H1 (cell line): ENCODE measurements at regions not wholly inside any gene's neighbourhood (a gene's known extent, or its start where the extent isn't known, plus 50 kb on each side); places are given as distances from the start of the nearest gene placed in this dataset.
"Not testable (repeated sequence)": the region's sequence is repeated elsewhere in the genome, so short reads cannot be mapped to it uniquely, and the experiment has no call there.

Experiments
- CTCF ChIA-PET: fragments of 300-600 bp; sonication (Branson Sonifier 250); formaldehyde crosslinking; loops from one replicate; lab custom pipeline; 2021; ENCODE audit not compliant: partially characterized antibody; lab: Charles Lee
- POLR2A ChIA-PET: fragments of 300-600 bp; sonication (Branson Sonifier 250); formaldehyde crosslinking; loops from one replicate; lab custom pipeline; 2021; ENCODE audit warnings: inconsistent platforms; ENCODE audit not compliant: partially characterized antibody; lab: Charles Lee
- DNase-seq, 2 experiments: peaks; one replicate each; pipeline versions ENCODE4 v3.0.0 to v3.0.0-alpha.2; 2010 to 2022; ENCODE audit warnings: low spot score in 2 of 2, low read depth in 1 of 2, mixed read lengths in 1 of 2
- FAIRE-seq: peaks from 2 replicates; lab custom pipeline; 2011; peaks lifted over from hg19 to GRCh38; lab: Jason Lieb, UNC
- H2AFZ ChIP-seq: 2 replicates; pipeline ENCODE4 v1.8.1; 2012; ENCODE audit warnings: low read length, inconsistent platforms
- H2AK5ac ChIP-seq: 2 replicates; pipeline ENCODE4 v1.6.1; 2013; ENCODE audit warnings: low read depth, low read length
- H2BK120ac ChIP-seq: replicated peaks from 2 replicates; pipeline ENCODE3; 2013; ENCODE audit warnings: low read depth, low read length, inconsistent platforms
- H2BK12ac ChIP-seq: 2 replicates; pipeline ENCODE4 v1.6.1; 2013; ENCODE audit warnings: low read depth, low read length
- H2BK15ac ChIP-seq: 2 replicates; pipeline ENCODE4 v1.6.1; 2013; ENCODE audit warnings: low read length
- H2BK20ac ChIP-seq: 2 replicates; pipeline ENCODE4 v1.6.1; 2013; ENCODE audit warnings: low read length
- H2BK5ac ChIP-seq: 2 replicates; pipeline ENCODE4 v1.6.1; 2013; ENCODE audit warnings: low read depth, low read length
- H3K14ac ChIP-seq: 2 replicates; pipeline ENCODE4 v1.6.1; 2013; ENCODE audit warnings: inconsistent platforms; ENCODE audit not compliant: insufficient read length
- H3K18ac ChIP-seq: 2 replicates; pipeline ENCODE4 v1.6.1; 2013; ENCODE audit warnings: low read length; ENCODE audit errors: extremely low read depth
- H3K23ac ChIP-seq: 2 replicates; pipeline ENCODE4 v1.6.1; 2013; ENCODE audit warnings: inconsistent platforms; ENCODE audit not compliant: insufficient read length
- H3K23me2 ChIP-seq: 2 replicates; pipeline ENCODE4 v1.6.1; 2013; ENCODE audit warnings: low read depth, low read length
- H3K27ac ChIP-seq: 2 replicates; pipeline ENCODE4 v1.6.1; 2011; ENCODE audit warnings: low read depth, low read length, inconsistent platforms
- H3K27me3 ChIP-seq, 4 experiments: replicated peaks in 1 of 4; 1 replicate in 1 of 4; 2 replicates in 3 of 4; pipeline versions ENCODE4 v1.6.1 to v1.8.1; 2011 to 2013; ENCODE audit warnings: low read length in 3 of 4, mild to moderate bottlenecking in 3 of 4, inconsistent platforms in 2 of 4, mixed read lengths in 2 of 4, moderate library complexity in 1 of 4; ENCODE audit not compliant: control insufficient read depth in 3 of 4, insufficient read depth in 3 of 4; ENCODE audit errors: extremely low read depth in 1 of 4
- H3K36me3 ChIP-seq, 4 experiments: 2 replicates each; pipeline versions ENCODE4 v1.6.1 to v1.8.1; 2011 to 2013; ENCODE audit warnings: mild to moderate bottlenecking in 4 of 4, low read length in 3 of 4, moderate library complexity in 2 of 4, control low read depth in 1 of 4, inconsistent platforms in 1 of 4; ENCODE audit not compliant: insufficient read depth in 4 of 4, control insufficient read depth in 2 of 4
- H3K4ac ChIP-seq: replicated peaks from 2 replicates; pipeline ENCODE3; 2013; ENCODE audit warnings: low read length, low read depth, mixed read lengths, inconsistent platforms; ENCODE audit not compliant: insufficient read length
- H3K4me1 ChIP-seq, 4 experiments: replicated peaks in 1 of 4; 1 replicate in 1 of 4; 2 replicates in 3 of 4; pipeline versions ENCODE4 v1.6.1 to v1.8.1; 2011 to 2013; ENCODE audit warnings: low read length in 3 of 4, inconsistent platforms in 2 of 4, mixed read lengths in 1 of 4; ENCODE audit not compliant: insufficient read depth in 4 of 4, control insufficient read depth in 3 of 4
- H3K4me2 ChIP-seq, 2 experiments: 2 replicates each; pipeline versions ENCODE4 v1.6.1 to v1.8.1; 2011 to 2013; ENCODE audit warnings: low read depth in 2 of 2, low read length in 2 of 2, control low read depth in 1 of 2, inconsistent platforms in 1 of 2, mild to moderate bottlenecking in 1 of 2; ENCODE audit not compliant: insufficient read depth in 1 of 2
- H3K4me3 ChIP-seq, 4 experiments: fragments of 200-600, 300-600 bp in 1 of 4; sonication (generic), shearing (Covaris generic), sonication (Bioruptor Twin) in 1 of 4; 2 replicates each; pipeline versions ENCODE4 v1.5.1 to v1.8.1; 2011 to 2016; ENCODE audit warnings: low read length in 4 of 4, low read depth in 3 of 4, control low read depth in 2 of 4, inconsistent platforms in 2 of 4, mild to moderate bottlenecking in 2 of 4, mixed read lengths in 1 of 4, moderate library complexity in 1 of 4; ENCODE audit not compliant: insufficient read depth in 2 of 4; ENCODE audit errors: extremely low read depth in 1 of 4
- H3K56ac ChIP-seq: replicated peaks from 2 replicates; pipeline ENCODE3; 2013; ENCODE audit warnings: low read depth, mild to moderate bottlenecking, mixed read lengths, low read length, inconsistent platforms; ENCODE audit not compliant: insufficient read length
- H3K79me1 ChIP-seq: 2 replicates; pipeline ENCODE4 v1.6.1; 2013; ENCODE audit warnings: low read depth, low read length, control low read depth
- H3K79me2 ChIP-seq, 2 experiments: 2 replicates each; pipeline versions ENCODE4 v1.6.1 to v1.8.1; 2012 to 2013; ENCODE audit warnings: low read length in 2 of 2, mild to moderate bottlenecking in 2 of 2, inconsistent platforms in 1 of 2; ENCODE audit not compliant: insufficient read depth in 2 of 2, control insufficient read depth in 1 of 2
- H3K9ac ChIP-seq, 4 experiments: replicated peaks in 1 of 4; 1 replicate in 1 of 4; 2 replicates in 3 of 4; pipeline versions ENCODE4 v1.6.1 to v1.8.1; 2011 to 2013; ENCODE audit warnings: low read depth in 3 of 4, low read length in 3 of 4, control low read depth in 2 of 4, mild to moderate bottlenecking in 2 of 4, moderate library complexity in 2 of 4, inconsistent platforms in 1 of 4; ENCODE audit errors: extremely low read depth in 1 of 4
- H3K9me3 ChIP-seq, 2 experiments: 2 replicates each; pipeline versions ENCODE4 v1.6.1 to v1.8.1; 2012 to 2013; ENCODE audit warnings: mild to moderate bottlenecking in 2 of 2, moderate library complexity in 2 of 2, control low read depth in 1 of 2, inconsistent platforms in 1 of 2, low read depth in 1 of 2, low read length in 1 of 2, mixed read lengths in 1 of 2; ENCODE audit not compliant: insufficient read depth in 2 of 2
- H4K20me1 ChIP-seq, 2 experiments: replicated peaks in 1 of 2; 2 replicates each; pipeline versions ENCODE3 to v1.8.1; 2011 to 2013; ENCODE audit warnings: inconsistent platforms in 2 of 2, low read length in 2 of 2, mild to moderate bottlenecking in 1 of 2; ENCODE audit not compliant: insufficient read depth in 2 of 2, control insufficient read depth in 1 of 2
- H4K5ac ChIP-seq: 2 replicates; pipeline ENCODE4 v1.6.1; 2013; ENCODE audit warnings: low read length, low read depth, mixed read lengths, inconsistent platforms; ENCODE audit not compliant: insufficient read length
- H4K8ac ChIP-seq: 2 replicates; pipeline ENCODE4 v1.8.0; 2013; ENCODE audit warnings: mild to moderate bottlenecking, moderate library complexity, low read length, inconsistent platforms; ENCODE audit not compliant: insufficient read depth; ENCODE audit errors: extremely low read depth
- H4K91ac ChIP-seq: replicated peaks from 2 replicates; pipeline ENCODE3; 2013; ENCODE audit warnings: low read length, mixed read lengths, inconsistent platforms; ENCODE audit not compliant: insufficient read length
- EP300 ChIP-seq, 2 experiments: IDR thresholded peaks; 1 replicate in 1 of 2; 2 replicates in 1 of 2; pipeline ENCODE4 v1.6.1; 2011 to 2012; ENCODE audit warnings: low read depth in 2 of 2, low read length in 2 of 2, mild to moderate bottlenecking in 2 of 2, borderline replicate concordance in 1 of 2, inconsistent platforms in 1 of 2, moderate library complexity in 1 of 2
- WGBS, 2 experiments: shearing (Covaris generic) in 1 of 2; methylation state at CpG; one replicate each; pipeline versions ENCODE4 v1.1.6 to v1.1.7; 2013 to 2015; ENCODE audit warnings: low lambda C conversion rate in 2 of 2, mixed read lengths in 2 of 2, inconsistent platforms in 1 of 2, low coverage in 1 of 2, missing lambda C conversion rate in 1 of 2; ENCODE audit not compliant: insufficient replicate concordance in 2 of 2, insufficient coverage in 1 of 2, insufficient read length in 1 of 2; ENCODE audit errors: extremely low coverage in 1 of 2, missing lambda C conversion rate in 1 of 2; 5-methylcytosine and 5-hydroxymethylcytosine counted together

GRCh38 chr6:6760002-6760401, 171.5 kb downstream of the LY86 start (continued):
- no peak for TF ChIP-seq EP300 (IDR thresholded peaks at IDR 0.05; ENCODE audit: borderline replicate concordance in 1 of 2, low read depth in 2 of 2, low read length in 2 of 2)

- not testable (repeated sequence) for H2BK12ac ChIP-seq, H3K23me2 ChIP-seq, H3K36me3 ChIP-seq, H3K14ac ChIP-seq, H4K91ac ChIP-seq, H3K79me1 ChIP-seq, H4K8ac ChIP-seq, H3K79me2 ChIP-seq, H4K20me1 ChIP-seq, H2BK20ac ChIP-seq, H2BK5ac ChIP-seq, H3K4ac ChIP-seq, H3K56ac ChIP-seq, H3K18ac ChIP-seq, H3K23ac ChIP-seq, H2AFZ ChIP-seq, H3K27me3 ChIP-seq, DNase-seq, H3K4me3 ChIP-seq, H2AK5ac ChIP-seq, H4K5ac ChIP-seq, H3K9me3 ChIP-seq, H3K27ac ChIP-seq, H2BK120ac ChIP-seq, H2BK15ac ChIP-seq, H3K4me2 ChIP-seq, H3K9ac ChIP-seq, H3K4me1 ChIP-seq, FAIRE-seq
- 98% methylated on average over 15 of the region's 27 CpGs; no CpG with 5 or more reads in 1 of the 2 experiments for WGBS, 2 experiments
- ChIA-PET CTCF (interaction anchor here (0.8 to 1.3 kb wide), 5 partner anchors 10 to 480 kb away, joined by 4 to 6 read pairs (median 4); no protein-coding TSS in a partner anchor), POLR2A (interaction anchor here (1.5 kb wide), 1 partner anchor 11 kb away, joined by 8 read pairs; no protein-coding TSS in a partner anchor)
These were observed 174.0 kb downstream of the LY86 start for GRCh38 chr6:6762566-6762965.
